ENCODE measurements at regions not wholly inside any gene's neighbourhood (a gene's known extent, or its start where the extent isn't known, plus 50 kb on each side); places are given as distances from the start of the nearest gene placed in this dataset.

- TF ChIP-seq, protein P1, sequence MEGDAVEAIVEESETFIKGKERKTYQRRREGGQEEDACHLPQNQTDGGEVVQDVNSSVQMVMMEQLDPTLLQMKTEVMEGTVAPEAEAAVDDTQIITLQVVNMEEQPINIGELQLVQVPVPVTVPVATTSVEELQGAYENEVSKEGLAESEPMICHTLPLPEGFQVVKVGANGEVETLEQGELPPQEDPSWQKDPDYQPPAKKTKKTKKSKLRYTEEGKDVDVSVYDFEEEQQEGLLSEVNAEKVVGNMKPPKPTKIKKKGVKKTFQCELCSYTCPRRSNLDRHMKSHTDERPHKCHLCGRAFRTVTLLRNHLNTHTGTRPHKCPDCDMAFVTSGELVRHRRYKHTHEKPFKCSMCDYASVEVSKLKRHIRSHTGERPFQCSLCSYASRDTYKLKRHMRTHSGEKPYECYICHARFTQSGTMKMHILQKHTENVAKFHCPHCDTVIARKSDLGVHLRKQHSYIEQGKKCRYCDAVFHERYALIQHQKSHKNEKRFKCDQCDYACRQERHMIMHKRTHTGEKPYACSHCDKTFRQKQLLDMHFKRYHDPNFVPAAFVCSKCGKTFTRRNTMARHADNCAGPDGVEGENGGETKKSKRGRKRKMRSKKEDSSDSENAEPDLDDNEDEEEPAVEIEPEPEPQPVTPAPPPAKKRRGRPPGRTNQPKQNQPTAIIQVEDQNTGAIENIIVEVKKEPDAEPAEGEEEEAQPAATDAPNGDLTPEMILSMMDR (IDR thresholded peaks at IDR 0.05; ENCODE audit: extremely low read depth in 1 of 2, insufficient read depth in 1 of 2, low read depth in 1 of 2, low read length in 2 of 2), result no peak
- TF ChIP-seq POLR2A (IDR thresholded peaks at IDR 0.05; ENCODE audit: low read depth, low read length), result no peak
- no peak for TF ChIP-seq POLR2AphosphoS5 (IDR thresholded peaks at IDR 0.05; ENCODE audit: insufficient read depth, low read depth, low read length)
- no peak for TF ChIP-seq JUN (IDR thresholded peaks at IDR 0.05; ENCODE audit: borderline replicate concordance, insufficient read depth, insufficient read length, low read depth)
- no peak for TF ChIP-seq EZH2 (IDR thresholded peaks at IDR 0.05; ENCODE audit: borderline replicate concordance, low read depth, low read length, severe bottlenecking)
- no peak for TF ChIP-seq MAX (IDR thresholded peaks at IDR 0.05; ENCODE audit: insufficient read depth, insufficient read length)
- TF ChIP-seq MYC (IDR thresholded peaks at IDR 0.05; ENCODE audit: low read depth, low read length), result no peak
- no peak for TF ChIP-seq FOS (IDR thresholded peaks at IDR 0.05; ENCODE audit: borderline replicate concordance, insufficient read depth, low read length)
- no peak for TF ChIP-seq GATA2 (IDR thresholded peaks at IDR 0.05; ENCODE audit: insufficient read depth, insufficient read length, low read depth, low read length)
Observed at GRCh38 chr3:14047841-14048240, 76.8 kb downstream of the CHCHD4 start.

Data from endothelial cell of umbilical vein (primary cell).